K562 (cell line): ENCODE measurements at regions not wholly inside any gene's neighbourhood (a gene's known extent, or its start where the extent isn't known, plus 50 kb on each side); places are given as distances from the start of the nearest gene placed in this dataset.

ENCODE experiments used
- ATAC-seq: fragments of 200-7000 bp; cut with Tn5 transposase; 3 replicates; pipeline ENCODE4 v1.9.1; 2020; ENCODE audit warnings: moderate library complexity
- BruUV-seq: library from RNA; stranded (reverse); fragments of 400-500 nt; replicated peaks from 2 replicates; lab custom pipeline; 2021; lab: Mats Ljungman, UMichigan
- CTCF ChIA-PET: fragments of 300-600 bp; formaldehyde crosslinking; extraction: SDS; loops from one replicate; lab custom pipeline; 2021; ENCODE audit warnings: low intra/inter-chr PET ratio; lab: Yijun Ruan, JAX
- POLR2A ChIA-PET: fragments of 300-600, 350-650 bp; sonication (Branson Sonifier 250); formaldehyde crosslinking; extraction: SDS; loops from one replicate; lab custom pipeline; 2021; ENCODE audit warnings: antibody characterized with exemption, inconsistent platforms; lab: Yijun Ruan, JAX
- DNase-seq, 4 experiments: peaks; one replicate each; pipeline versions ENCODE4 v3.0.0 to v3.0.0-alpha.2; 2011 to 2018; ENCODE audit warnings: low spot score in 3 of 4, mixed read lengths in 3 of 4; ENCODE audit errors: extremely low read depth in 1 of 4
- FAIRE-seq: peaks from 2 replicates; lab custom pipeline; 2011; peaks lifted over from hg19 to GRCh38; lab: Jason Lieb, UNC
- H2AFZ ChIP-seq: 2 replicates; pipeline ENCODE4 v1.6.0; 2011; ENCODE audit warnings: low read depth, low read length, control low read depth, inconsistent platforms
- H3K27ac ChIP-seq: fragments of 200-600 bp; 3 replicates; pipeline ENCODE4 v1.8.0; 2011; ENCODE audit warnings: low read depth, mild to moderate bottlenecking, control low read depth, inconsistent platforms, low read length, moderate library complexity, mixed read lengths; ENCODE audit errors: extremely low read depth
- H3K27me3 ChIP-seq, 2 experiments: fragments of 300-600 bp in 1 of 2; 2 replicates in 1 of 2; 3 replicates in 1 of 2; pipeline versions ENCODE4 v1.6.0 to v1.8.0; 2011; ENCODE audit warnings: inconsistent platforms in 2 of 2, low read length in 2 of 2, mild to moderate bottlenecking in 1 of 2, mixed read lengths in 1 of 2, moderate library complexity in 1 of 2; ENCODE audit not compliant: control insufficient read depth in 2 of 2, insufficient read depth in 2 of 2
- H3K36me3 ChIP-seq: fragments of 300-600 bp; 3 replicates; pipeline ENCODE4 v1.8.0; 2011; ENCODE audit warnings: mild to moderate bottlenecking, low read length, inconsistent platforms; ENCODE audit not compliant: control insufficient read depth, insufficient read depth
- H3K4me1 ChIP-seq, 2 experiments: fragments of 200-600 bp in 1 of 2; replicated peaks in 1 of 2; 2 replicates in 1 of 2; 3 replicates in 1 of 2; pipeline versions ENCODE4 v1.5.1 to v1.8.0; 2011; ENCODE audit warnings: inconsistent platforms in 2 of 2, low read length in 2 of 2, mild to moderate bottlenecking in 1 of 2, mixed read lengths in 1 of 2, moderate library complexity in 1 of 2; ENCODE audit not compliant: control insufficient read depth in 2 of 2, insufficient read depth in 2 of 2
- H3K4me2 ChIP-seq: 2 replicates; pipeline ENCODE4 v1.6.1; 2011; ENCODE audit warnings: low read length, control low read depth, inconsistent platforms, mixed read lengths; ENCODE audit not compliant: insufficient read depth
- H3K4me3 ChIP-seq: fragments of 200-600 bp; sonication (generic), shearing (Covaris generic); 2 replicates; pipeline ENCODE4 v1.5.1; 2016; ENCODE audit warnings: control low read depth, inconsistent platforms
- H3K79me2 ChIP-seq: fragments of 200-600 bp; 3 replicates; pipeline ENCODE4 v1.8.0; 2011; ENCODE audit warnings: low read length, inconsistent platforms; ENCODE audit not compliant: control insufficient read depth, insufficient read depth
- H3K9ac ChIP-seq, 2 experiments: 2 replicates each; pipeline versions ENCODE4 v1.6.0 to v1.6.1; 2011; ENCODE audit warnings: low read depth in 2 of 2, low read length in 2 of 2, control low read depth in 1 of 2, inconsistent platforms in 1 of 2, mild to moderate bottlenecking in 1 of 2, mixed read lengths in 1 of 2; ENCODE audit not compliant: insufficient read depth in 1 of 2
- H3K9me1 ChIP-seq: one replicate; pipeline ENCODE4 v1.6.0; 2011; ENCODE audit warnings: inconsistent platforms, mild to moderate bottlenecking, low read length, moderate library complexity; ENCODE audit not compliant: control insufficient read depth, insufficient read depth
- H3K9me3 ChIP-seq: replicated peaks from 2 replicates; pipeline ENCODE4 v1.5.1; 2011; ENCODE audit warnings: low read depth, low read length, inconsistent platforms; ENCODE audit not compliant: control insufficient read depth, insufficient read depth
- H4K20me1 ChIP-seq: replicated peaks from 2 replicates; pipeline ENCODE4 v1.6.1; 2011; ENCODE audit warnings: low read length, inconsistent platforms, mixed read lengths; ENCODE audit not compliant: control insufficient read depth, insufficient read depth
- MEF2D ChIP-seq: conservative IDR thresholded peaks from 2 replicates; pipeline ENCODE4 v1.6.1; 2016; ENCODE audit warnings: low read depth, missing genetic modification characterization, missing compliant biosample characterization
- ZNF445 ChIP-seq: fragments of 250-450 bp; sonication (Bioruptor Pico); IDR thresholded peaks from 2 replicates; pipeline ENCODE4 v1.4.0; 2020; ENCODE audit warnings: low read depth, mild to moderate bottlenecking, moderate library complexity
- WGBS: fragments of 100-300 bp; shearing (Covaris generic); methylation state at CpG from one replicate; pipeline ENCODE4 v1.1.6; 2016; ENCODE audit warnings: low coverage, mixed read lengths; ENCODE audit not compliant: insufficient coverage; ENCODE audit errors: missing lambda C conversion rate; 5-methylcytosine and 5-hydroxymethylcytosine counted together
- in situ Hi-C: fragments of 300-500 bp; cut with MboI; formaldehyde crosslinking; loops from 4 replicates; pipeline ENCODE4 v1.15.0; 2018; ENCODE audit warnings: inconsistent platforms, mixed read lengths
- intact Hi-C: fragments of 100-400 bp; cut with micrococcal nuclease; formaldehyde crosslinking; loops from 2 replicates; pipeline ENCODE4 v1.14.2; 2022
- TF ChIP-seq, protein P1 (sequence below): fragments of 250-450 bp; sonication (Bioruptor Pico); IDR thresholded peaks from 2 replicates; pipeline ENCODE4 v1.5.0; 2021; ENCODE audit warnings: mild to moderate bottlenecking, moderate library complexity
- TF ChIP-seq, protein P2 (sequence below): fragments of 250-450 bp; sonication (Bioruptor Pico); IDR thresholded peaks from 2 replicates; pipeline ENCODE4 v1.4.0; 2020; ENCODE audit warnings: borderline replicate concordance

DNA sequence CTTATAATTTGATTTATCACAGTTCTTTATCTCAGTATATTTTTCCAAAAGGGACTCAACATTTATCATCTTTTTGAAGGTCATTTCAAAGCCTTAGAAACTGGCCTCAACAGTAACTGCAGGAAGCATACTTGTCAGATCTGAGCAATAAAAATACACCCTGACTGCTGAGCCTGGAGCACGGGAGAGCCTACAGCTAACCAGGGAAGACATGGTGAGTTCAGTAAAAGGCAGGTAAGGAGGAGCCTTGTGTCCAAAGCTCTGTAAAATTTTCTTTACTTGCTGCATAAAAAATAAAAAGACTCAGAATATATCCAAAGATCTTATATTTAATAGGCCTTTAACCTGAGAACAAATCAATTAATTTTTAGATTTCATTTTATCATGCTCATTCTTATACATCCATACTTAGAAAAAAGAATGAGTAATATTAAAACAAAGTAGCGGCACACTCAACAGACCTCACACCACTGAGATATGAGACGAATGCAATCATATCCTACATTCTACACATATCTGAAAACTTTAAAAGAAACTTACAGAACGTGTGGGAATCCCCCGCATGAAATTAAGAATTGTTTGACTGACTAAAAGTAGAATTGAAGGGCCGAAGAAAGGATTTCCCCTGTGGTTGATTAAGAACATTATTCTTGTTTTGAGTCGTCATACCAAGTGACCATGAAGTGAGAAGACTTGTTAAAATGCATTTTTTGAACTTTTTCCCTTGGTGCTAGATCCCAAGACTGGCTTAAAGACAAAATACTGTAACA, 296.4 kb upstream of the MKLN1 start:
- no peak overlapping the region for H3K27ac ChIP-seq
- DNase-seq (no peak), ATAC-seq (no peak), FAIRE-seq (no peak)
- H3K27me3 ChIP-seq = no peaks in the 10 kb centered on the region; a peak in 1 of 5 replicates
- no TSS peak for BruUV-seq
- no peak overlapping the region for H3K9ac ChIP-seq
- ChIA-PET CTCF (interaction anchor here (0.6 kb wide), 1 partner anchor 370 kb away, joined by 3 read pairs; no protein-coding TSS in a partner anchor), POLR2A (no interaction called here)
- H3K79me2 ChIP-seq = no peaks in the 10 kb centered on the region
- TF ChIP-seq, protein P1, sequence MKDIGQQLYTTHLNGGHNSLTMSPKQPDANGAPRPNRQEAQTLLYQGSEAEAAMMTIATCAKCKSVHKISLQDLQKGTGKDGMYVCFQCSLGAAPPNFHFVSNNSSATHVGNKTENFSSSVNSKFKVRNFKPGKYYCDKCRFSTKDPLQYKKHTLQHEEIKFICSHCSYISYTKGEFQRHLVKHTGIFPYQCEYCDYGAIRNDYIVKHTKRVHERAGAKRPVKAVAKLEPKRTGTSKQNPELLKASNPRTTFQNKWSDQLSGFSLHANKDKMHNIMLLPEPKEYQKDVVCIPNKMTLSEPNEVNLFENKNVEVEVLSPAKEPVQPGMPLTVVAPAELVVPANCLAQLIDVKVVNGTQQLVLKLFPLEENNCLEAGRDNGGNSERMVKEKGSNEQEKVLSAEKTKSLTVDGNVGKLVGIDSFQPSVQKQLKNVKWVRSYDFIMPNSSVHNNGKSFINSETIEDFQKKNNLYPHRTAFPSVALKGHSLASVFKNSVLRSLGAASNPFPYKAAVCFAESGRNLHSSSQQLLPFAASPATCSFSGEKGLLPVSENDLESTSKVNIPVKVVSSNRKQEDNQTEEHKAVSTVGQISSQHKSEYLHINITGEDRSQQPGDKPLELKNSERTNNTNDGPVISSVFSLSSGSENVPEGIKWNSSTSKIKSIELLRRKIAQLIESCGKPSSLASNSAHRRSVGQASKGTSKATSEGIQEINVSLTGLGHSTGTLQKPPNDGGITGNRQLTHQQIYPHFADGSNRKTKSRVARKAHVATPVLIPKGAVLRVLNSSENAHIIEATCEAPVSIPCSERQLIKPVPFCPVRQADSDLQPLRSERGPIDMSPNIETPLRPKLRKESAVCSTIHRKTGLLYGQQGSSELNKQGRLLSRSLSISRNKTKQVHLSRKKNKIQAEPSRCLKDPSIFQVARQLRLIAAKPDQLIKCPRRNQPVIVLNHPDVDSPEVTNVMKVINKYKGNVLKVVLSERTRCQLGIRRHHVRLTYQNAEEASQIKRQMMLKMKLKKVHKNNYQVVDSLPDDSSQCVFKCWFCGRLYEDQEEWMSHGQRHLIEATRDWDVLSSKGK (CRISPR knock-in tag) = no peak
- TF ChIP-seq MEF2D (tag) = no peak
- no peak for TF ChIP-seq ZNF445 (CRISPR knock-in tag)
- TF ChIP-seq, protein P2, sequence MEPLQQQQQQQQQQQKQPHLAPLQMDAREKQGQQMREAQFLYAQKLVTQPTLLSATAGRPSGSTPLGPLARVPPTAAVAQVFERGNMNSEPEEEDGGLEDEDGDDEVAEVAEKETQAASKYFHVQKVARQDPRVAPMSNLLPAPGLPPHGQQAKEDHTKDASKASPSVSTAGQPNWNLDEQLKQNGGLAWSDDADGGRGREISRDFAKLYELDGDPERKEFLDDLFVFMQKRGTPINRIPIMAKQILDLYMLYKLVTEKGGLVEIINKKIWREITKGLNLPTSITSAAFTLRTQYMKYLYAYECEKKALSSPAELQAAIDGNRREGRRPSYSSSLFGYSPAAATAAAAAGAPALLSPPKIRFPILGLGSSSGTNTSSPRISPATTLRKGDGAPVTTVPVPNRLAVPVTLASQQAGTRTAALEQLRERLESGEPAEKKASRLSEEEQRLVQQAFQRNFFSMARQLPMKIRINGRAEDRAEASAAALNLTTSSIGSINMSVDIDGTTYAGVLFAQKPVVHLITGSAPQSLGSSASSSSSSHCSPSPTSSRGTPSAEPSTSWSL = no peak
- H3K4me2 ChIP-seq = no peak overlapping the region
- no peak overlapping the region for H2AFZ ChIP-seq
- intact Hi-C loops = no loop called here
- H3K36me3 ChIP-seq = no peaks in the 10 kb centered on the region
- no peaks in the 10 kb centered on the region for H3K9me1 ChIP-seq
- 0 out of 2 replicates have a peak, but pooled peaks cover 3% of the 10 kb centered on the region for H3K9me3 ChIP-seq
- in situ Hi-C loops = no loop called here
- peaks cover 5% of the 10 kb centered on the region; the same call in 1 of the 2 replicates for H4K20me1 ChIP-seq
- H3K4me3 ChIP-seq = no peak overlapping the region
- WGBS = 42% methylated on average over 7 of the region's 7 CpGs
- no peaks in the 10 kb centered on the region for H3K4me1 ChIP-seq
